Breast epithelium (tissue), 4 donors: ENCODE measurements at regions not wholly inside any gene's neighbourhood (a gene's known extent, or its start where the extent isn't known, plus 50 kb on each side); places are given as distances from the start of the nearest gene placed in this dataset.

ENCODE experiments used
- DNase-seq, 2 donors: peaks; one replicate each; pipeline ENCODE4 v3.0.0-alpha.2; 2019; ENCODE audit warnings: low spot score in 2 of 2
- H3K27ac ChIP-seq, 2 donors: fragments of 200-600 bp; sonication (generic) in 1 of 2; one replicate each; pipeline ENCODE4 v1.5.1; 2016 to 2019; ENCODE audit warnings: mild to moderate bottlenecking in 1 of 2
- H3K27me3 ChIP-seq, 2 donors: fragments of 200-600 bp; sonication (generic) in 1 of 2; one replicate each; pipeline versions ENCODE4 v1.5.1 to v1.6.0; 2017 to 2019; ENCODE audit warnings: control low read depth in 1 of 2, mild to moderate bottlenecking in 1 of 2
- H3K36me3 ChIP-seq: fragments of 200-600 bp; one replicate; pipeline ENCODE4 v1.5.1; 2019
- H3K4me1 ChIP-seq, 2 donors: fragments of 200-600 bp; sonication (generic); one replicate each; pipeline ENCODE4 v1.5.1; 2016 to 2019; ENCODE audit warnings: control low read depth in 1 of 2
- H3K4me3 ChIP-seq, 3 donors: fragments of 200-600 bp; sonication (generic); 1 replicate in 2 of 3; 2 replicates in 1 of 3; pipeline ENCODE4 v1.5.1; 2016 to 2019; ENCODE audit warnings: mild to moderate bottlenecking in 3 of 3, moderate library complexity in 2 of 3
- H3K9me3 ChIP-seq, 2 donors: fragments of 200-600 bp; sonication (generic) in 1 of 2; one replicate each; pipeline ENCODE4 v1.5.1; 2016 to 2019; ENCODE audit warnings: control low read depth in 1 of 2
- CTCF ChIP-seq, 3 donors: fragments of 450-650 bp; IDR thresholded peaks; one replicate each; pipeline ENCODE4 v1.5.1; 2016 to 2017; ENCODE audit warnings: antibody characterized with exemption in 3 of 3, mild to moderate bottlenecking in 3 of 3, moderate library complexity in 3 of 3
- POLR2A ChIP-seq: fragments of 450-650 bp; IDR thresholded peaks from one replicate; pipeline ENCODE4 v1.6.1; 2016; ENCODE audit warnings: antibody characterized with exemption, mild to moderate bottlenecking, moderate library complexity
- POLR2AphosphoS5 ChIP-seq, 3 donors: sonication (generic); formaldehyde crosslinking; IDR thresholded peaks; one replicate each; pipeline ENCODE4 v1.6.1; 2017; ENCODE audit warnings: antibody characterized with exemption in 3 of 3
- intact Hi-C: fragments of 100-400 bp; cut with DNase I; formaldehyde crosslinking; loops from one replicate; pipeline ENCODE4 v1.15.1; 2023; ENCODE audit warnings: low total_unique reads

GRCh38 chr5:68757006-68757405, 336.8 kb upstream of the SLC30A5 start:
- H3K36me3 ChIP-seq: no peaks in the 10 kb centered on the region
- H3K9me3 ChIP-seq: no peaks in the 10 kb centered on the region
- intact Hi-C loops: no loop called here
- H3K27me3 ChIP-seq: no peaks in the 10 kb centered on the region
- DNase-seq: no peak
- no peak overlapping the region for H3K27ac ChIP-seq
- H3K4me1 ChIP-seq: no peaks in the 10 kb centered on the region
- no peak overlapping the region for H3K4me3 ChIP-seq
- TF ChIP-seq CTCF (IDR thresholded peaks at IDR 0.05) (no peak), POLR2A (no peak), POLR2AphosphoS5 (IDR thresholded peaks at IDR 0.05) (no peak)

- TF ChIP-seq POLR2A (no peak), POLR2AphosphoS5 (IDR thresholded peaks at IDR 0.05) (no peak), CTCF (IDR thresholded peaks at IDR 0.05) (no peak)
- DNase-seq: no peak
Measured at GRCh38 chr5:68757626-68758212, 336.1 kb upstream of the SLC30A5 start.

DNA sequence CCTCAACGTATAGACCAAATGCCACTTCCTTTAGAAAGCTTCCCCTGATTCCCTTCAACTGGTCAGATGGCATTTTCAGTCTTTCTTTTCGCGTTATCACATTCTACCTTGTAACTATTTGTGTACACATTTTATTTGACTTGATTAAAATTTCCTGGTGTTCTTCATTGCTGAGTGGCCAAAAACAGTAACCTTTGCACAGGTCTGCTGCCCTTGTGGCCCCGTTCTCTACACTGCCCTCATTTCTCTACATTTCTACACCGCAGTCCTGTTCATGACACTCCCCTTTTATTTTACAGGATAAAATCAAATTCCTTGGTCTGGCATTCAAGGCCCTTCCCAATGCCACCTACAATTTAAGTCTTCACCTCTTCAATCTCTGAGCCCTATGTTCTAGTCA, 334.2 kb upstream of the SLC30A5 start:
- Histone ChIP-seq H3K4me1 (no peaks in the 10 kb centered on the region), H3K27me3 (no peaks in the 10 kb centered on the region), H3K9me3 (no peaks in the 10 kb centered on the region), H3K27ac (no peak overlapping the region), H3K4me3 (no peak overlapping the region), H3K36me3 (no peaks in the 10 kb centered on the region)
- no peak for DNase-seq
- no peak for TF ChIP-seq CTCF (IDR thresholded peaks at IDR 0.05)
- no peak for TF ChIP-seq POLR2AphosphoS5 (IDR thresholded peaks at IDR 0.05)
- no peak for TF ChIP-seq POLR2A
- intact Hi-C loops: no loop called here

More at GRCh38 chr5:68757626-68758212, 336.1 kb upstream of the SLC30A5 start:
- H3K27ac ChIP-seq: no peak overlapping the region
- H3K4me1 ChIP-seq: no peaks in the 10 kb centered on the region
- H3K9me3 ChIP-seq: no peaks in the 10 kb centered on the region
- H3K4me3 ChIP-seq: no peak overlapping the region
- no peaks in the 10 kb centered on the region for H3K27me3 ChIP-seq
- no peaks in the 10 kb centered on the region for H3K36me3 ChIP-seq
- intact Hi-C loops: no loop called here

DNA sequence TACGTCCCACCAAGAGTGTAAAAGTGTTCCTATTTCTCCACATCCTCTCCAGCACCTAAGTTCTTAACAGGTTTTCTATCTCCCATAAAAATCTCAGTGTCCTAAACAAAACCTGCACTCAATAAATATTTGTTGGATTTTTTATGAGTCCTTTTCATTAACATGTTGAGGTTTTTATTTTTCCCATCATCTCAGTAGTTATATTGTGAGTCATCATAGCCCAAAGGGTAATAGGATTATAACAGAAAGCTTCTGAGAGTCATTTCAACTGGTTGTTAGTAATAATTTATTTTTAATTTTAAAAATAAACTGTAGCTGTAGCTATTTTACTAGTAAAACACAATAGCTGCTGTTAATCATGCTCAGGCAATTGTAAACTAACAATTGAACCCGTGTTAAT, 331.6 kb upstream of the SLC30A5 start:
- Histone ChIP-seq H3K4me1 (no peaks in the 10 kb centered on the region), H3K4me3 (no peak overlapping the region), H3K36me3 (no peaks in the 10 kb centered on the region), H3K9me3 (no peaks in the 10 kb centered on the region), H3K27me3 (no peaks in the 10 kb centered on the region), H3K27ac (no peak overlapping the region)
- TF ChIP-seq POLR2AphosphoS5 (IDR thresholded peaks at IDR 0.05) (no peak), POLR2A (no peak), CTCF (IDR thresholded peaks at IDR 0.05) (no peak)
- DNase-seq: no peak
- intact Hi-C loops: no loop called here

- Histone ChIP-seq H3K27ac (no peak overlapping the region), H3K4me3 (no peak overlapping the region), H3K36me3 (no peaks in the 10 kb centered on the region), H3K9me3 (no peaks in the 10 kb centered on the region), H3K27me3 (no peaks in the 10 kb centered on the region), H3K4me1 (no peaks in the 10 kb centered on the region)
- TF ChIP-seq CTCF (IDR thresholded peaks at IDR 0.05) (no peak), POLR2AphosphoS5 (IDR thresholded peaks at IDR 0.05) (no peak), POLR2A (no peak)
- intact Hi-C loops: no loop called here
- no peak for DNase-seq
Measured at GRCh38 chr5:68766952-68767464, 326.8 kb upstream of the SLC30A5 start.
